AG09319 (cell line): ENCODE measurements at regions not wholly inside any gene's neighbourhood (a gene's known extent, or its start where the extent isn't known, plus 50 kb on each side); places are given as distances from the start of the nearest gene placed in this dataset.

ENCODE experiments used
- DNase-seq: peaks from one replicate; pipeline ENCODE4 v3.0.0-alpha.2; 2010; ENCODE audit warnings: low read depth; ENCODE audit errors: extremely low read depth
- CTCF ChIP-seq: IDR thresholded peaks from 2 replicates; pipeline ENCODE4 v1.5.1; 2011; ENCODE audit warnings: low read depth, mild to moderate bottlenecking, inconsistent platforms, low read length, moderate library complexity

- no peak for TF ChIP-seq CTCF
- DNase-seq = no peak
Observed at GRCh38 chr14:85027681-85028370, 502.1 kb upstream of the FLRT2 start.

- DNase-seq = no peak
- TF ChIP-seq CTCF = no peak
Observed at GRCh38 chr14:85037411-85037810, 492.5 kb upstream of the FLRT2 start.

- DNase-seq = no peak
- no peak for TF ChIP-seq CTCF
Observed at GRCh38 chr14:85038526-85039352, 491.2 kb upstream of the FLRT2 start.

- no peak for DNase-seq
- no peak for TF ChIP-seq CTCF
Observed at GRCh38 chr14:85039353-85039626, 490.7 kb upstream of the FLRT2 start.

- TF ChIP-seq CTCF = no peak
- no peak for DNase-seq
Observed at GRCh38 chr14:85040046-85040685, 489.8 kb upstream of the FLRT2 start.

- no peak for TF ChIP-seq CTCF
- no peak for DNase-seq
Observed at GRCh38 chr14:85041618-85042017, 488.3 kb upstream of the FLRT2 start.

GRCh38 chr14:85042301-85042700, 487.6 kb upstream of the FLRT2 start:
- no peak for TF ChIP-seq CTCF
- DNase-seq = no peak
